ENCODE measurements at regions not wholly inside any gene's neighbourhood (a gene's known extent, or its start where the extent isn't known, plus 50 kb on each side); places are given as distances from the start of the nearest gene placed in this dataset.

- Histone ChIP-seq H3K9me1 (ENCODE audit: control insufficient read depth, insufficient read depth, low read length) (no peaks in the 10 kb centered on the region), H3K27ac (ENCODE audit: extremely low read depth, low read depth, low read length) (no peak overlapping the region), H3K4me3 (no peak overlapping the region), H2AFZ (ENCODE audit: low read depth, low read length) (no peak overlapping the region), H4K20me1 (replicated peaks; ENCODE audit: control insufficient read depth, insufficient read depth, low read length) (no peaks in the 10 kb centered on the region), H3K4me1 (replicated peaks in 1 of 2; ENCODE audit: control insufficient read depth in 2 of 2, insufficient read depth in 2 of 2, low read length in 2 of 2) (no peaks in the 10 kb centered on the region), H3K27me3 (ENCODE audit: control insufficient read depth in 2 of 2, insufficient read depth in 2 of 2, low read length in 2 of 2) (no peaks in the 10 kb centered on the region), H3K9me3 (replicated peaks; ENCODE audit: control insufficient read depth, insufficient read depth, low read depth, low read length) (no peaks in the 10 kb centered on the region), H3K79me2 (ENCODE audit: control insufficient read depth, insufficient read depth, low read length) (no peaks in the 10 kb centered on the region), H3K9ac (ENCODE audit: insufficient read depth in 1 of 2, low read depth in 2 of 2, low read length in 2 of 2) (no peak overlapping the region), H3K36me3 (ENCODE audit: control insufficient read depth, insufficient read depth, low read length) (no peaks in the 10 kb centered on the region), H3K4me2 (ENCODE audit: insufficient read depth, low read length) (no peak overlapping the region)
- ATAC-seq (no peak), DNase-seq (ENCODE audit: extremely low read depth in 1 of 4, low spot score in 3 of 4) (no peak), FAIRE-seq (no peak)
- BruUV-seq (replicated peaks): no TSS peak
- ChIA-PET CTCF (ENCODE audit: low intra/inter-chr PET ratio) (no interaction called here), POLR2A (no interaction called here)
- in situ Hi-C loops (cut with MboI) (no loop called here), intact Hi-C loops (cut with micrococcal nuclease) (no loop called here)
- WGBS (ENCODE audit: insufficient coverage, low coverage, missing lambda C conversion rate): 0% methylated on average over 10 of the region's 11 CpGs
- TF ChIP-seq XRCC5 (IDR thresholded peaks at IDR 0.05; ENCODE audit: low read depth, low read length) (no peak), SPI1 (IDR thresholded peaks at IDR 0.05; ENCODE audit: borderline replicate concordance, low read depth, low read length) (no peak), MTA1 (IDR thresholded peaks at IDR 0.05; ENCODE audit: borderline replicate concordance) (no peak), ZNF696 (CRISPR knock-in tag; conservative IDR thresholded peaks at IDR 0.05) (no peak), ZNF133 (CRISPR knock-in tag; IDR thresholded peaks at IDR 0.05) (no peak), TCF3 (CRISPR knock-in tag; IDR thresholded peaks at IDR 0.05) (no peak), ESRRB (CRISPR knock-in tag; IDR thresholded peaks at IDR 0.05; ENCODE audit: borderline replicate concordance) (no peak), ZBTB33 (CRISPR knock-in tag; IDR thresholded peaks at IDR 0.05) (no peak), ARID2 (IDR thresholded peaks at IDR 0.05) (no peak), KAT7 (CRISPR knock-in tag; IDR thresholded peaks at IDR 0.05; ENCODE audit: borderline replicate concordance) (no peak), ZNF140 (CRISPR knock-in tag; IDR thresholded peaks at IDR 0.05) (no peak), C11orf30 (IDR thresholded peaks at IDR 0.05; ENCODE audit: low read depth) (no peak), KAT8 (IDR thresholded peaks at IDR 0.05; ENCODE audit: low read depth) (no peak), CUX1 (CRISPR knock-in tag; IDR thresholded peaks at IDR 0.05) (no peak)
- TF ChIP-seq, protein P1, sequence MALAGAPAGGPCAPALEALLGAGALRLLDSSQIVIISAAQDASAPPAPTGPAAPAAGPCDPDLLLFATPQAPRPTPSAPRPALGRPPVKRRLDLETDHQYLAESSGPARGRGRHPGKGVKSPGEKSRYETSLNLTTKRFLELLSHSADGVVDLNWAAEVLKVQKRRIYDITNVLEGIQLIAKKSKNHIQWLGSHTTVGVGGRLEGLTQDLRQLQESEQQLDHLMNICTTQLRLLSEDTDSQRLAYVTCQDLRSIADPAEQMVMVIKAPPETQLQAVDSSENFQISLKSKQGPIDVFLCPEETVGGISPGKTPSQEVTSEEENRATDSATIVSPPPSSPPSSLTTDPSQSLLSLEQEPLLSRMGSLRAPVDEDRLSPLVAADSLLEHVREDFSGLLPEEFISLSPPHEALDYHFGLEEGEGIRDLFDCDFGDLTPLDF (CRISPR knock-in tag; IDR thresholded peaks at IDR 0.05): no peak
Observed at GRCh38 chr18:65215865-65216466, 534.8 kb upstream of the CDH7 start.

Data from K562 (cell line).